CD14-positive monocyte (primary cell): ENCODE measurements at regions not wholly inside any gene's neighbourhood (a gene's known extent, or its start where the extent isn't known, plus 50 kb on each side); places are given as distances from the start of the nearest gene placed in this dataset.

Source experiments
- DNase-seq, 3 donors: peaks; one replicate each; pipeline ENCODE4 v3.0.0-alpha.2; 2011 to 2022
- H2AFZ ChIP-seq: 2 replicates; pipeline ENCODE4 v1.6.0; 2012; ENCODE audit warnings: mild to moderate bottlenecking, low read depth, low read length, inconsistent platforms; ENCODE audit not compliant: insufficient read depth, poor library complexity, severe bottlenecking
- H3K27ac ChIP-seq, 2 donors: 1 replicate in 1 of 2; 2 replicates in 1 of 2; pipeline ENCODE4 v1.5.1; 2012 to 2013; ENCODE audit warnings: low read length in 2 of 2, control low read depth in 1 of 2, inconsistent platforms in 1 of 2, low read depth in 1 of 2, mild to moderate bottlenecking in 1 of 2
- H3K27me3 ChIP-seq, 2 donors: one replicate each; pipeline versions ENCODE4 v1.6.0 to v1.6.1; 2011 to 2013; ENCODE audit warnings: low read length in 2 of 2; ENCODE audit not compliant: control insufficient read depth in 2 of 2, insufficient read depth in 2 of 2
- H3K36me3 ChIP-seq, 2 donors: replicated peaks in 1 of 2; 1 replicate in 1 of 2; 2 replicates in 1 of 2; pipeline versions ENCODE4 v1.5.1 to v1.6.1; 2012 to 2013; ENCODE audit warnings: low read length in 2 of 2, control low read depth in 1 of 2, inconsistent platforms in 1 of 2, mild to moderate bottlenecking in 1 of 2; ENCODE audit not compliant: insufficient read depth in 2 of 2, control insufficient read depth in 1 of 2
- H3K4me1 ChIP-seq, 2 donors: 1 replicate in 1 of 2; 2 replicates in 1 of 2; pipeline versions ENCODE4 v1.5.1 to v1.6.1; 2012 to 2013; ENCODE audit warnings: low read length in 2 of 2, control low read depth in 1 of 2, inconsistent platforms in 1 of 2, mild to moderate bottlenecking in 1 of 2, moderate library complexity in 1 of 2; ENCODE audit not compliant: insufficient read depth in 2 of 2, control insufficient read depth in 1 of 2
- H3K4me2 ChIP-seq: replicated peaks from 2 replicates; pipeline ENCODE3; 2012; ENCODE audit warnings: low read length, moderate library complexity, mild to moderate bottlenecking; ENCODE audit not compliant: poor library complexity, severe bottlenecking; ENCODE audit errors: extremely low read depth
- H3K4me3 ChIP-seq, 3 experiments: fragments of 200-600 bp in 1 of 3; sonication (generic) in 1 of 3; replicated peaks in 1 of 3; 1 replicate in 2 of 3; 2 replicates in 1 of 3; pipeline ENCODE4 v1.5.1; 2011 to 2013; ENCODE audit warnings: low read length in 3 of 3, mild to moderate bottlenecking in 3 of 3, control low read depth in 2 of 3, low read depth in 2 of 3, inconsistent platforms in 1 of 3, moderate library complexity in 1 of 3
- H3K79me2 ChIP-seq: 2 replicates; pipeline ENCODE4 v1.6.0; 2012; ENCODE audit warnings: mild to moderate bottlenecking, control low read depth, inconsistent platforms, low read length, moderate library complexity; ENCODE audit not compliant: insufficient read depth
- H3K9ac ChIP-seq: 2 replicates; pipeline ENCODE4 v1.6.0; 2017; ENCODE audit warnings: low read length, mild to moderate bottlenecking; ENCODE audit not compliant: insufficient read depth, poor library complexity, severe bottlenecking
- H3K9me3 ChIP-seq, 2 donors: replicated peaks in 1 of 2; 1 replicate in 1 of 2; 2 replicates in 1 of 2; pipeline versions ENCODE4 v1.5.1 to v1.6.1; 2012 to 2013; ENCODE audit warnings: low read length in 2 of 2, control low read depth in 1 of 2; ENCODE audit not compliant: control insufficient read depth in 1 of 2, insufficient read depth in 1 of 2
- H4K20me1 ChIP-seq: 2 replicates; pipeline ENCODE4 v1.6.0; 2012; ENCODE audit warnings: mild to moderate bottlenecking, low read length, control low read depth, moderate library complexity; ENCODE audit not compliant: insufficient read depth
- H3K27ac Mint-ChIP-seq, 7 donors: one replicate each; pipeline ENCODE4 v1.8.0; 2020; ENCODE audit warnings: mild to moderate bottlenecking in 7 of 7, mixed read lengths in 7 of 7, moderate library complexity in 6 of 7, inconsistent platforms in 2 of 7
- H3K27me3 Mint-ChIP-seq, 3 donors: one replicate each; pipeline ENCODE4 v1.8.0; 2021 to 2022; ENCODE audit warnings: low read depth in 3 of 3, mild to moderate bottlenecking in 3 of 3, mixed read lengths in 3 of 3, moderate library complexity in 3 of 3, inconsistent platforms in 1 of 3
- H3K36me3 Mint-ChIP-seq, 2 donors: one replicate each; pipeline ENCODE4 v1.8.0; 2020; ENCODE audit warnings: mixed read lengths in 2 of 2, inconsistent platforms in 1 of 2, mild to moderate bottlenecking in 1 of 2
- H3K4me1 Mint-ChIP-seq: one replicate; pipeline ENCODE4 v1.8.0; 2020; ENCODE audit warnings: mild to moderate bottlenecking, mixed read lengths
- H3K4me3 Mint-ChIP-seq, 2 donors: one replicate each; pipeline ENCODE4 v1.8.0; 2020; ENCODE audit warnings: mild to moderate bottlenecking in 2 of 2, mixed read lengths in 2 of 2, moderate library complexity in 1 of 2
- H3K9me3 Mint-ChIP-seq, 7 donors: one replicate each; pipeline ENCODE4 v1.8.0; 2020 to 2022; ENCODE audit warnings: mixed read lengths in 7 of 7, mild to moderate bottlenecking in 6 of 7, moderate library complexity in 6 of 7, inconsistent platforms in 2 of 7
- CTCF ChIP-seq: fragments of 200-600 bp; IDR thresholded peaks from one replicate; pipeline ENCODE4 v1.8.0; 2022; ENCODE audit warnings: antibody characterized with exemption, mild to moderate bottlenecking
- WGBS: methylation state at CpG from one replicate; pipeline ENCODE4 v1.1.5; 2013; ENCODE audit warnings: missing lambda C conversion rate; ENCODE audit not compliant: insufficient coverage; 5-methylcytosine and 5-hydroxymethylcytosine counted together
- intact Hi-C, 2 donors: fragments of 100-400 bp; cut with micrococcal nuclease; formaldehyde crosslinking; loops; one replicate each; pipeline versions ENCODE4 v1.15.0 to v1.15.1; 2023

GRCh38 chr14:62409626-62410300 lies 635.5 kb downstream of the KCNH5 start:
- Histone ChIP-seq H3K27me3 (no peaks in the 10 kb centered on the region), H3K4me3 (no peak overlapping the region), H4K20me1 (no peaks in the 10 kb centered on the region), H3K9ac (no peak overlapping the region), H3K4me1 (no peaks in the 10 kb centered on the region), H3K36me3 (no peaks in the 10 kb centered on the region), H3K4me2 (no peak overlapping the region), H2AFZ (no peak overlapping the region), H3K9me3 (no peaks in the 10 kb centered on the region), H3K27ac (no peak overlapping the region), H3K79me2 (no peaks in the 10 kb centered on the region)
- no peak for DNase-seq
- intact Hi-C loops: no loop called here
- no peaks in the 10 kb centered on the region for H3K27me3 Mint-ChIP-seq
- H3K4me1 Mint-ChIP-seq: no peaks in the 10 kb centered on the region
- no CpG with 5 or more reads among the region's 2 CpGs for WGBS
- no peak for TF ChIP-seq CTCF
- no peaks in the 10 kb centered on the region for H3K36me3 Mint-ChIP-seq
- H3K27ac Mint-ChIP-seq: no peak overlapping the region
- H3K4me3 Mint-ChIP-seq: no peak overlapping the region
- H3K9me3 Mint-ChIP-seq: peaks cover 0 to 2% (median 0%) of the 10 kb centered on the region in 7 donors

- H3K27ac ChIP-seq: no peak overlapping the region
- H3K79me2 ChIP-seq: no peaks in the 10 kb centered on the region
- no peak overlapping the region for H3K4me3 Mint-ChIP-seq
- no peak overlapping the region for H3K27ac Mint-ChIP-seq
- H3K4me1 Mint-ChIP-seq: no peaks in the 10 kb centered on the region
- H3K4me3 ChIP-seq: no peak overlapping the region
- H3K4me2 ChIP-seq: no peak overlapping the region
- H3K9me3 ChIP-seq: peaks cover 1 to 9% of the 10 kb centered on the region in 2 donors
- no peaks in the 10 kb centered on the region for H4K20me1 ChIP-seq
- 83% methylated on average over 1 of the region's 1 CpG for WGBS
- H3K36me3 ChIP-seq: no peaks in the 10 kb centered on the region
- intact Hi-C loops: no loop called here
- no peak overlapping the region for H2AFZ ChIP-seq
- DNase-seq: no peak
- H3K27me3 Mint-ChIP-seq: no peaks in the 10 kb centered on the region
- H3K4me1 ChIP-seq: no peaks in the 10 kb centered on the region
- no peak overlapping the region for H3K9ac ChIP-seq
- no peaks in the 10 kb centered on the region for H3K27me3 ChIP-seq
- peaks cover 0 to 7% (median 2%) of the 10 kb centered on the region in 7 donors for H3K9me3 Mint-ChIP-seq
- TF ChIP-seq CTCF: no peak
- H3K36me3 Mint-ChIP-seq: no peaks in the 10 kb centered on the region
Observed at GRCh38 chr14:62420847-62421246, 624.4 kb downstream of the KCNH5 start.
